OCI-LY1 (cell line): ENCODE measurements at regions not wholly inside any gene's neighbourhood (a gene's known extent, or its start where the extent isn't known, plus 50 kb on each side); places are given as distances from the start of the nearest gene placed in this dataset.

Experiments
- H2AFZ ChIP-seq: fragments of 200-600 bp; sonication (generic), shearing (Covaris generic); 2 replicates; pipeline ENCODE4 v1.6.0; 2014; ENCODE audit warnings: antibody characterized with exemption, mild to moderate bottlenecking, low read length
- H3F3A ChIP-seq: fragments of 200-600 bp; sonication (generic), shearing (Covaris generic); 2 replicates; pipeline ENCODE4 v1.6.0; 2014; ENCODE audit warnings: mild to moderate bottlenecking, antibody characterized with exemption, low read length, moderate library complexity; ENCODE audit not compliant: insufficient read depth
- H3K27ac ChIP-seq: fragments of 200-600 bp; sonication (generic); 2 replicates; pipeline ENCODE4 v1.5.1; 2014; ENCODE audit warnings: low read length, mixed run types, mild to moderate bottlenecking, low read depth; ENCODE audit not compliant: poor library complexity, severe bottlenecking
- H3K27me3 ChIP-seq: fragments of 200-600 bp; sonication (generic); 2 replicates; pipeline ENCODE4 v1.6.0; 2014; ENCODE audit warnings: antibody characterized with exemption, mild to moderate bottlenecking, low read length, moderate library complexity; ENCODE audit not compliant: insufficient read depth
- H3K36me3 ChIP-seq: fragments of 200-600 bp; sonication (generic); 2 replicates; pipeline ENCODE4 v1.6.1; 2014; ENCODE audit warnings: mild to moderate bottlenecking, antibody characterized with exemption, low read length, moderate library complexity, mixed read lengths; ENCODE audit not compliant: insufficient read depth
- H3K4me1 ChIP-seq: fragments of 200-600 bp; sonication (generic); 2 replicates; pipeline ENCODE4 v1.5.1; 2014; ENCODE audit warnings: mild to moderate bottlenecking, low read length, moderate library complexity; ENCODE audit not compliant: insufficient read depth, severe bottlenecking
- H3K4me2 ChIP-seq: fragments of 200-600 bp; sonication (generic), shearing (Covaris generic); 2 replicates; pipeline ENCODE4 v1.6.1; 2014; ENCODE audit warnings: low read length
- H3K4me3 ChIP-seq: fragments of 200-600 bp; sonication (generic); 2 replicates; pipeline ENCODE4 v1.5.1; 2014; ENCODE audit warnings: low read length, low read depth, mild to moderate bottlenecking, mixed read lengths; ENCODE audit not compliant: poor library complexity, severe bottlenecking
- H3K79me2 ChIP-seq: fragments of 200-600 bp; shearing (Covaris generic); 2 replicates; pipeline ENCODE4 v1.6.1; 2016; ENCODE audit warnings: mixed run types, low read length, mixed read lengths; ENCODE audit not compliant: insufficient read depth
- H3K9ac ChIP-seq: fragments of 200-600 bp; sonication (generic), shearing (Covaris generic); 2 replicates; pipeline ENCODE4 v1.6.1; 2014; ENCODE audit warnings: mild to moderate bottlenecking, low read length, mixed read lengths
- H3K9me2 ChIP-seq: fragments of 200-600 bp; sonication (generic), shearing (Covaris generic); 2 replicates; pipeline ENCODE4 v1.6.1; 2014; ENCODE audit warnings: low read depth, mild to moderate bottlenecking, low read length, mixed read lengths
- H3K9me3 ChIP-seq: fragments of 200-600 bp; shearing (Covaris generic); 2 replicates; pipeline ENCODE4 v1.6.1; 2014; ENCODE audit warnings: low read length, mixed read lengths
- H4K20me1 ChIP-seq: fragments of 200-600 bp; sonication (generic), shearing (Covaris generic); 2 replicates; pipeline ENCODE4 v1.6.0; 2016; ENCODE audit warnings: mild to moderate bottlenecking, low read length; ENCODE audit not compliant: insufficient read depth
- EZH2 ChIP-seq: fragments of 200-600 bp; sonication (generic), shearing (Covaris generic); IDR thresholded peaks from 2 replicates; pipeline ENCODE4 v1.8.0; 2017; ENCODE audit warnings: borderline replicate concordance, mixed run types, mild to moderate bottlenecking, antibody characterized with exemption, low read length, moderate library complexity, mixed read lengths
- TF ChIP-seq, protein P1 (sequence below): fragments of 200-600 bp; sonication (generic), shearing (Covaris generic); IDR thresholded peaks from 2 replicates; pipeline ENCODE4 v1.5.1; 2017; ENCODE audit warnings: mild to moderate bottlenecking, antibody characterized with exemption, low read length, moderate library complexity, mixed read lengths

DNA sequence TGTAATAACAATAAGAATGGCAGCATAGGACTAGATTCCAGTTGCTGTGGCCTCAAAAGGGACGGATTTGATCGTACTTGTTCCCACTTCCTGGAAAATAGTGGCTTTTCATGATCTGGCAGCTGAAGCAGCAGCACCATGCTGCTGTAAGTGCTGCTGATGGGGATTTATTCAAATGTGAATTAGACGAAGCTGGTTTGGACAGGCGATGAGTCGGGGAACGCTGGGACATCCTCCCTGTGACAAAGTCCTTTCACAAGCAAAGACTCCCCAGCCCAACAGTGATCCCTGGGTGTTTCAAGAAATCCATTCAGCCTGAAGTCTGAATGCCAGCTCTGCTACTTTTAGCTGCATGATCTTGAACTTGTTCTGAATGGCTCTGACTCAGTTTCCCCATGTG, 88.6 kb upstream of the XYLT1 start:
- Histone ChIP-seq H3K27ac (no peak overlapping the region), H2AFZ (no peak overlapping the region), H3K27me3 (no peaks in the 10 kb centered on the region), H3K4me3 (no peak overlapping the region), H4K20me1 (no peaks in the 10 kb centered on the region), H3K36me3 (no peaks in the 10 kb centered on the region), H3F3A (no peaks in the 10 kb centered on the region), H3K9me3 (no peaks in the 10 kb centered on the region), H3K4me2 (no peak overlapping the region), H3K9ac (no peak overlapping the region), H3K9me2 (no peaks in the 10 kb centered on the region), H3K79me2 (no peaks in the 10 kb centered on the region), H3K4me1 (no peaks in the 10 kb centered on the region)
- no peak for TF ChIP-seq EZH2
- TF ChIP-seq, protein P1, sequence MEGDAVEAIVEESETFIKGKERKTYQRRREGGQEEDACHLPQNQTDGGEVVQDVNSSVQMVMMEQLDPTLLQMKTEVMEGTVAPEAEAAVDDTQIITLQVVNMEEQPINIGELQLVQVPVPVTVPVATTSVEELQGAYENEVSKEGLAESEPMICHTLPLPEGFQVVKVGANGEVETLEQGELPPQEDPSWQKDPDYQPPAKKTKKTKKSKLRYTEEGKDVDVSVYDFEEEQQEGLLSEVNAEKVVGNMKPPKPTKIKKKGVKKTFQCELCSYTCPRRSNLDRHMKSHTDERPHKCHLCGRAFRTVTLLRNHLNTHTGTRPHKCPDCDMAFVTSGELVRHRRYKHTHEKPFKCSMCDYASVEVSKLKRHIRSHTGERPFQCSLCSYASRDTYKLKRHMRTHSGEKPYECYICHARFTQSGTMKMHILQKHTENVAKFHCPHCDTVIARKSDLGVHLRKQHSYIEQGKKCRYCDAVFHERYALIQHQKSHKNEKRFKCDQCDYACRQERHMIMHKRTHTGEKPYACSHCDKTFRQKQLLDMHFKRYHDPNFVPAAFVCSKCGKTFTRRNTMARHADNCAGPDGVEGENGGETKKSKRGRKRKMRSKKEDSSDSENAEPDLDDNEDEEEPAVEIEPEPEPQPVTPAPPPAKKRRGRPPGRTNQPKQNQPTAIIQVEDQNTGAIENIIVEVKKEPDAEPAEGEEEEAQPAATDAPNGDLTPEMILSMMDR, result no peak

DNA sequence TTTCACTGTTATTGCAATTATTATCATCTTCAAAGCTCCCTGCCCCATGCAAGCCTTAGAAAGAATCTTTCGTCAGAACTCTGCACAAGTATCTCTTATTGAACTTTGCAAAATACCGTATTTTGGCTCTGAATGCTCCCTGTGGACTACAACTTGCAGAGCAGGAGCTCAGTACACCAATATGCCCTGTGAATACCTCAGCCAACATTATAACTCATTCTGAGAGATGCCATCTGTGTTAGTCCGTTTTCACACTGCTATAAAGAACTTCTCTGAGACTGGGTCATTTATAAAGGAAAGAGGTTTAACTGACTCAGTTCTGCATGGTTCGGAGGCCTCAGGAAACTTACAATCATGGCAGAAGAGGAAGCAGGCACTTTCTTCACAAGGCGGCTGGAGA, 87.2 kb upstream of the XYLT1 start:
- Histone ChIP-seq H3K36me3 (no peaks in the 10 kb centered on the region), H3K4me3 (no peak overlapping the region), H3K27ac (no peak overlapping the region), H3K9me2 (no peaks in the 10 kb centered on the region), H4K20me1 (no peaks in the 10 kb centered on the region), H2AFZ (no peak overlapping the region), H3K27me3 (no peaks in the 10 kb centered on the region), H3K9ac (no peak overlapping the region), H3F3A (no peaks in the 10 kb centered on the region), H3K9me3 (no peaks in the 10 kb centered on the region), H3K4me1 (no peaks in the 10 kb centered on the region), H3K4me2 (no peak overlapping the region), H3K79me2 (no peaks in the 10 kb centered on the region)
- TF ChIP-seq, protein P1, result no peak
- TF ChIP-seq EZH2, result no peak

DNA sequence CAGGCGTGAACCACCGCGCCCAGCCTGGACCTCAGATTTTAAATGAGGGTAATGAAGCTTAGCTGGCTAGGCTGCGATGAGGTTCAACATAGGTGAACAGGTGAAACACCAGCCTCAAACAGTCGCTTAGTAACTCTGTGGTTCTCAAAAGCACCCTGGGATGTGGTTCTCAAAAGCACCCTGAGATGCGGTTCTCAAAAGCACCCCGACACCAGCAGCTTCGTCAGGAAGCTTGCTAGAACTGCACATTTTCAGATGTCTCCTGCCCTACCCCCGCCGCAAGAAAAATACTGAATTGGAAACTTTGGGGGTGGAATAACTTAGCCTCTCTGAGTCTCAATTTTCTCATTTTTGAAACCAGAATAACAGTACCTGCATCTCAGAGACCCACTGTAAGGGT, 86.7 kb upstream of the XYLT1 start:
- Histone ChIP-seq H3F3A (no peaks in the 10 kb centered on the region), H2AFZ (no peak overlapping the region), H3K4me1 (no peaks in the 10 kb centered on the region), H3K9ac (no peak overlapping the region), H3K4me3 (no peak overlapping the region), H3K27me3 (no peaks in the 10 kb centered on the region), H3K4me2 (no peak overlapping the region), H3K9me3 (no peaks in the 10 kb centered on the region), H3K36me3 (no peaks in the 10 kb centered on the region), H3K9me2 (no peaks in the 10 kb centered on the region), H3K79me2 (no peaks in the 10 kb centered on the region), H3K27ac (no peak overlapping the region), H4K20me1 (no peaks in the 10 kb centered on the region)
- TF ChIP-seq, protein P1, result no peak
- TF ChIP-seq EZH2, result no peak
